Neural cell (in vitro differentiated cells): ENCODE measurements at regions not wholly inside any gene's neighbourhood (a gene's known extent, or its start where the extent isn't known, plus 50 kb on each side); places are given as distances from the start of the nearest gene placed in this dataset.

Source experiments
- H2AFZ ChIP-seq: fragments of 200-600, 300-800 bp; sonication (generic), shearing (Covaris generic); 2 replicates; pipeline ENCODE4 v1.6.0; 2014; ENCODE audit warnings: low read depth, mild to moderate bottlenecking, antibody characterized with exemption, low read length, moderate library complexity
- H3F3A ChIP-seq: fragments of 200-600 bp; shearing (Covaris generic); 2 replicates; pipeline ENCODE4 v1.6.1; 2016; ENCODE audit warnings: mild to moderate bottlenecking, moderate library complexity, mixed read lengths, antibody characterized with exemption, low read length; ENCODE audit not compliant: insufficient read depth, poor library complexity, severe bottlenecking
- H3K27ac ChIP-seq: fragments of 200-600, 300-800 bp; sonication (generic), shearing (Covaris generic); 2 replicates; pipeline ENCODE4 v1.5.1; 2014; ENCODE audit warnings: mild to moderate bottlenecking, low read length, moderate library complexity
- H3K27me3 ChIP-seq: fragments of 300-800, 200-600 bp; sonication (generic), shearing (Covaris generic); 2 replicates; pipeline ENCODE4 v1.6.0; 2014; ENCODE audit warnings: mild to moderate bottlenecking, low read depth, low read length, moderate library complexity; ENCODE audit not compliant: insufficient read depth
- H3K36me3 ChIP-seq: fragments of 300-800, 200-600 bp; sonication (generic), shearing (Covaris generic); 2 replicates; pipeline ENCODE4 v1.5.1; 2014; ENCODE audit warnings: mild to moderate bottlenecking, antibody characterized with exemption, low read length, moderate library complexity; ENCODE audit not compliant: insufficient read depth
- H3K4me2 ChIP-seq: fragments of 300-800, 200-600 bp; sonication (generic), shearing (Covaris generic); 2 replicates; pipeline ENCODE4 v1.6.0; 2014; ENCODE audit warnings: mild to moderate bottlenecking, low read length
- H3K4me3 ChIP-seq: fragments of 300-800, 200-600 bp; sonication (generic), shearing (Covaris generic); 2 replicates; pipeline ENCODE4 v1.5.1; 2014; ENCODE audit warnings: mild to moderate bottlenecking, low read length, moderate library complexity
- H3K79me2 ChIP-seq: fragments of 200-600 bp; shearing (Covaris generic); replicated peaks from 2 replicates; pipeline ENCODE4 v1.6.0; 2014; ENCODE audit warnings: mild to moderate bottlenecking, low read length, moderate library complexity; ENCODE audit not compliant: insufficient read depth
- H3K9ac ChIP-seq: fragments of 300-800, 200-600 bp; sonication (generic), shearing (Covaris generic); 2 replicates; pipeline ENCODE4 v1.6.1; 2016; ENCODE audit warnings: mild to moderate bottlenecking, low read length, mixed read lengths
- H3K9me2 ChIP-seq: fragments of 200-600 bp; shearing (Covaris generic); 2 replicates; pipeline ENCODE4 v1.6.1; 2016; ENCODE audit warnings: mild to moderate bottlenecking, low read length, mixed read lengths; ENCODE audit not compliant: insufficient read depth
- H3K9me3 ChIP-seq: fragments of 200-600, 300-800 bp; sonication (generic), shearing (Covaris generic); 2 replicates; pipeline ENCODE4 v1.6.1; 2016; ENCODE audit warnings: mild to moderate bottlenecking, mixed run types, low read length, moderate library complexity, mixed read lengths
- H4K20me1 ChIP-seq: fragments of 200-600 bp; shearing (Covaris generic); 2 replicates; pipeline ENCODE4 v1.6.1; 2016; ENCODE audit warnings: mild to moderate bottlenecking, mixed run types; ENCODE audit not compliant: insufficient read depth
- EP300 ChIP-seq: fragments of 450-650 bp; conservative IDR thresholded peaks from 2 replicates; pipeline ENCODE4 v1.6.1; 2014; ENCODE audit warnings: antibody characterized with exemption, mild to moderate bottlenecking, moderate library complexity; ENCODE audit not compliant: poor library complexity, severe bottlenecking
- EZH2 ChIP-seq: fragments of 200-600, 300-800 bp; shearing (Covaris generic), sonication (generic); IDR thresholded peaks from 2 replicates; pipeline ENCODE4 v1.6.1; 2014; ENCODE audit warnings: antibody characterized with exemption, low read length, borderline replicate concordance, mild to moderate bottlenecking; ENCODE audit not compliant: insufficient read depth, poor library complexity, severe bottlenecking
- MXI1 ChIP-seq: fragments of 450-650 bp; conservative IDR thresholded peaks from 2 replicates; pipeline ENCODE4 v1.6.1; 2014; ENCODE audit warnings: antibody characterized with exemption, mild to moderate bottlenecking; ENCODE audit not compliant: poor library complexity, severe bottlenecking
- POLR2AphosphoS5 ChIP-seq: IDR thresholded peaks from 2 replicates; pipeline ENCODE4 v1.6.1; 2012
- RAD21 ChIP-seq: fragments of 450-650 bp; conservative IDR thresholded peaks from 2 replicates; pipeline ENCODE4 v1.6.1; 2014; ENCODE audit warnings: antibody characterized with exemption, mild to moderate bottlenecking, moderate library complexity
- SMC3 ChIP-seq: fragments of 450-650 bp; conservative IDR thresholded peaks from 2 replicates; pipeline ENCODE4 v1.6.1; 2014; ENCODE audit warnings: antibody characterized with exemption, mild to moderate bottlenecking, moderate library complexity; ENCODE audit not compliant: poor library complexity
- TAF1 ChIP-seq: IDR thresholded peaks from 2 replicates; pipeline ENCODE4 v1.6.1; 2012; ENCODE audit warnings: low read depth
- TF ChIP-seq, protein P1 (sequence below): fragments of 450-650 bp; IDR thresholded peaks from 2 replicates; pipeline ENCODE4 v1.5.1; 2014; ENCODE audit warnings: antibody characterized with exemption, mild to moderate bottlenecking, moderate library complexity; ENCODE audit not compliant: poor library complexity, severe bottlenecking
- TF ChIP-seq, protein P2 (sequence below): IDR thresholded peaks from 2 replicates; pipeline ENCODE4 v1.6.1; 2012; ENCODE audit warnings: borderline replicate concordance

DNA sequence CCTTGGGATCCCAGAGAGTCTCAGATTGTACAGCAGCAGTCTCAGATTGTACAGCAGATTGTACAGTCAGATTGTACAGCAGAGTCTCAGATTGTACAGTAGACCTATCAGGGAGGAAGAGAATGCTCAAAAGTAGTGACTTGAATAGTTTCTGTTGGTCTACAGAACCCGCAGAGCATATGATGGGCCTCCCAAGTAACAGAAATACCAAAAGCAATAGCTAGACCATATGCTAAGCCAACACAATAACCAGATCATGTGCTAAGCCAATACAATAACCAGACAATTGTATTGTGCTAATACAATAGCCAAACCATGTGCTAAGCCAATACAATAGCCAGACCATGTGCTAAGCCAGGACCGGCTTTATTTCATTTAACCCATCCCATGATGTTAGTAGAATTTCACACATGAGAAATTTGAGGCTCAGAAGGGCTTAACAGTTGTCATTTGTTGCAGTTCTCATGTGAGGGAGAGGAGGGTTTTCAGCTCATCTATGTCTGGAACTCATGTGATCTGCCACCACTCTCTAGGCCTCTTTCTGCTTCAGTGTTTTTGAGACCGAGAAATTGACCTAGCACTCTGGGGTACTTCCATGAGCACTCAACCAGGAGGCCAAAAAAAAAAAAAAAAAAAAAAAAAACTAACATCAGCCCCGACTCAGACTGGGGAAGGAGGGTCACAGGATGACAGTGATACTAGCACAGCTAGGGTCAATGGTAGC, 144.0 kb downstream of the SOX9 start:
- TF ChIP-seq EP300 (no peak), TAF1 (no peak), POLR2AphosphoS5 (no peak), MXI1 (no peak), SMC3 (no peak), RAD21 (no peak), EZH2 (no peak)
- TF ChIP-seq, protein P1, sequence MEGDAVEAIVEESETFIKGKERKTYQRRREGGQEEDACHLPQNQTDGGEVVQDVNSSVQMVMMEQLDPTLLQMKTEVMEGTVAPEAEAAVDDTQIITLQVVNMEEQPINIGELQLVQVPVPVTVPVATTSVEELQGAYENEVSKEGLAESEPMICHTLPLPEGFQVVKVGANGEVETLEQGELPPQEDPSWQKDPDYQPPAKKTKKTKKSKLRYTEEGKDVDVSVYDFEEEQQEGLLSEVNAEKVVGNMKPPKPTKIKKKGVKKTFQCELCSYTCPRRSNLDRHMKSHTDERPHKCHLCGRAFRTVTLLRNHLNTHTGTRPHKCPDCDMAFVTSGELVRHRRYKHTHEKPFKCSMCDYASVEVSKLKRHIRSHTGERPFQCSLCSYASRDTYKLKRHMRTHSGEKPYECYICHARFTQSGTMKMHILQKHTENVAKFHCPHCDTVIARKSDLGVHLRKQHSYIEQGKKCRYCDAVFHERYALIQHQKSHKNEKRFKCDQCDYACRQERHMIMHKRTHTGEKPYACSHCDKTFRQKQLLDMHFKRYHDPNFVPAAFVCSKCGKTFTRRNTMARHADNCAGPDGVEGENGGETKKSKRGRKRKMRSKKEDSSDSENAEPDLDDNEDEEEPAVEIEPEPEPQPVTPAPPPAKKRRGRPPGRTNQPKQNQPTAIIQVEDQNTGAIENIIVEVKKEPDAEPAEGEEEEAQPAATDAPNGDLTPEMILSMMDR, result no peak
- TF ChIP-seq, protein P2, sequence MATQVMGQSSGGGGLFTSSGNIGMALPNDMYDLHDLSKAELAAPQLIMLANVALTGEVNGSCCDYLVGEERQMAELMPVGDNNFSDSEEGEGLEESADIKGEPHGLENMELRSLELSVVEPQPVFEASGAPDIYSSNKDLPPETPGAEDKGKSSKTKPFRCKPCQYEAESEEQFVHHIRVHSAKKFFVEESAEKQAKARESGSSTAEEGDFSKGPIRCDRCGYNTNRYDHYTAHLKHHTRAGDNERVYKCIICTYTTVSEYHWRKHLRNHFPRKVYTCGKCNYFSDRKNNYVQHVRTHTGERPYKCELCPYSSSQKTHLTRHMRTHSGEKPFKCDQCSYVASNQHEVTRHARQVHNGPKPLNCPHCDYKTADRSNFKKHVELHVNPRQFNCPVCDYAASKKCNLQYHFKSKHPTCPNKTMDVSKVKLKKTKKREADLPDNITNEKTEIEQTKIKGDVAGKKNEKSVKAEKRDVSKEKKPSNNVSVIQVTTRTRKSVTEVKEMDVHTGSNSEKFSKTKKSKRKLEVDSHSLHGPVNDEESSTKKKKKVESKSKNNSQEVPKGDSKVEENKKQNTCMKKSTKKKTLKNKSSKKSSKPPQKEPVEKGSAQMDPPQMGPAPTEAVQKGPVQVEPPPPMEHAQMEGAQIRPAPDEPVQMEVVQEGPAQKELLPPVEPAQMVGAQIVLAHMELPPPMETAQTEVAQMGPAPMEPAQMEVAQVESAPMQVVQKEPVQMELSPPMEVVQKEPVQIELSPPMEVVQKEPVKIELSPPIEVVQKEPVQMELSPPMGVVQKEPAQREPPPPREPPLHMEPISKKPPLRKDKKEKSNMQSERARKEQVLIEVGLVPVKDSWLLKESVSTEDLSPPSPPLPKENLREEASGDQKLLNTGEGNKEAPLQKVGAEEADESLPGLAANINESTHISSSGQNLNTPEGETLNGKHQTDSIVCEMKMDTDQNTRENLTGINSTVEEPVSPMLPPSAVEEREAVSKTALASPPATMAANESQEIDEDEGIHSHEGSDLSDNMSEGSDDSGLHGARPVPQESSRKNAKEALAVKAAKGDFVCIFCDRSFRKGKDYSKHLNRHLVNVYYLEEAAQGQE, result no peak
- no peaks in the 10 kb centered on the region for H3K79me2 ChIP-seq
- no peak overlapping the region for H3K4me2 ChIP-seq
- no peaks in the 10 kb centered on the region for H3F3A ChIP-seq
- H3K9me2 ChIP-seq, result no peaks in the 10 kb centered on the region
- no peaks in the 10 kb centered on the region for H4K20me1 ChIP-seq
- H2AFZ ChIP-seq, result no peak overlapping the region
- no peak overlapping the region for H3K4me3 ChIP-seq
- no peak overlapping the region for H3K9ac ChIP-seq
- no peak overlapping the region for H3K27ac ChIP-seq
- no peaks in the 10 kb centered on the region for H3K9me3 ChIP-seq
- H3K27me3 ChIP-seq, result no peaks in the 10 kb centered on the region
- H3K36me3 ChIP-seq, result no peaks in the 10 kb centered on the region

DNA sequence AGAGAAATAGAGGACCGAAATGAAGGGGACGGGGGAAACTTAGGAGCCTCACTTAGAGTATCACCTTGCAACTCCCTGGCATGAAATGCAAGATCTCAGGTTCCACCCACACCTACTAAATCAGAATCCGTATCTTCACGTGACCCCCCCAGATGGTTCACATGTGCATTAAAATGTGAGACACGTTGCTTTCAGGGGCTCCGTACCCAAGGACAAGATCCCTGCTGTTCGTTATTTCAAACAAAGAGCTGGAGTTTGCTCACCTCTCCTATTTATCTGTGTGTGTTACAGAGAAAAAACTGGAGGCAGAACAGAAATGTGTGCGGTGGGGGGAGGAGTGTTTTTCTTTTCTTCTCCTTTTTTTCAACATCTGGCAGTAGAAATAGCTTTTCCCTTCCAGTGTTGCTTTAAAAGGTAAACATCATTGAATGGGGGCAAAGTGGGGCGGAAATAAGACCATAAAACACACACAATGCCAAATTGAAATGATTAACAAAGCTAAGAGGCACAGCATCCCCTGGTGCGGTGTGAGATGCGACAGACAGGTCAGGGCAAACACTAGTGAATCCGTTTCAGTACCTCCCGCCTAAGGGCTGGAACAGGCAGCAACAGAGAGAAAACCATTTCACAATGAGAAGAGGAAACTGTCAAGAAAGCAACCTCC, 145.4 kb downstream of the SOX9 start:
- no peaks in the 10 kb centered on the region for H3K9me2 ChIP-seq
- no peaks in the 10 kb centered on the region for H3F3A ChIP-seq
- H3K36me3 ChIP-seq, result no peaks in the 10 kb centered on the region
- no peaks in the 10 kb centered on the region for H3K9me3 ChIP-seq
- no peaks in the 10 kb centered on the region for H3K79me2 ChIP-seq
- no peak overlapping the region for H3K4me3 ChIP-seq
- H3K27me3 ChIP-seq, result no peaks in the 10 kb centered on the region
- H3K9ac ChIP-seq, result no peak overlapping the region
- H3K27ac ChIP-seq, result no peak overlapping the region
- TF ChIP-seq, protein P2, result no peak
- TF ChIP-seq TAF1, result no peak
- TF ChIP-seq SMC3, result no peak
- no peak for TF ChIP-seq POLR2AphosphoS5
- TF ChIP-seq, protein P1, result no peak
- TF ChIP-seq RAD21, result no peak
- TF ChIP-seq MXI1, result no peak
- TF ChIP-seq EZH2, result no peak
- no peak for TF ChIP-seq EP300
- H4K20me1 ChIP-seq, result no peaks in the 10 kb centered on the region
- H2AFZ ChIP-seq, result no peak overlapping the region
- no peak overlapping the region for H3K4me2 ChIP-seq
